SHP77 (cell line): ENCODE measurements at regions not wholly inside any gene's neighbourhood (a gene's known extent, or its start where the extent isn't known, plus 50 kb on each side); places are given as distances from the start of the nearest gene placed in this dataset.

Experiments
- DNase-seq, 2 experiments: peaks; one replicate each; lab custom pipeline; 2025; lab: John Stamatoyannopoulos, UW

DNA sequence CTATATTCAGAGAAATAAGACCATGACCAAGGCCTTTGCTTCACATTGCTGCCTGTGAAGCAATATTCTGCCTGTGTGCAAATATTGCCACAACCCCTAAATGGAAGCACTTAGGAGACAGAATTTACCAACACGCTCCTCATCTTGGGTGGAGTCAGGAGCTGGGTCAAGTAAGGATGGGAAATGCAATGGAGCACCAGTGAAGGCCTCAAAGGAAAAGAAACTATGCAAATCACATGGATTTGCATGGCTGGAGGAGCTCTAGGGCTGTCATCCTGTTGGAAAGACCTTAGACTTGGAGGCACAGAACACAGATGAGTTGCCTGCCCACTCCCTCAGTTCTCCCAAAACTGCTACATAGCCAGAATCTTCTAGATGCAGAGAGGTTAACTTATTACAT lies 435.5 kb downstream of the SIPA1L2 start:
- no peak for DNase-seq

DNA sequence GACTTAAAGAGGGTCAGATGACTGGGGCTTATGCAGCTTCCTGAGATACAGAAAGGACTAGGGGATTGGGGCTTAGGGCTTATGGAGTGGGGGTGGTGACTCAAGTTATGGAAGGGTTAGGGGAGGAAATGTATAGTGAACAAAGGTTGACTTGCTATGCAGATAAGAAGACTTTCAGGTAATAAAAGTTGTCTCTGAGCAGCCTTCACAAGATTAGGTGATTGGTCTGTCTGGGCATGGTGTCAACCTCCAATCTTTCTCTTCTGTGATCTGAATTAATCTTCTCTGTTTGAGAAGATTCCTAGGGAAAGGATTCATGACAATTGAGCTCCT lies 436.5 kb downstream of the SIPA1L2 start:
- no peak for DNase-seq

DNA sequence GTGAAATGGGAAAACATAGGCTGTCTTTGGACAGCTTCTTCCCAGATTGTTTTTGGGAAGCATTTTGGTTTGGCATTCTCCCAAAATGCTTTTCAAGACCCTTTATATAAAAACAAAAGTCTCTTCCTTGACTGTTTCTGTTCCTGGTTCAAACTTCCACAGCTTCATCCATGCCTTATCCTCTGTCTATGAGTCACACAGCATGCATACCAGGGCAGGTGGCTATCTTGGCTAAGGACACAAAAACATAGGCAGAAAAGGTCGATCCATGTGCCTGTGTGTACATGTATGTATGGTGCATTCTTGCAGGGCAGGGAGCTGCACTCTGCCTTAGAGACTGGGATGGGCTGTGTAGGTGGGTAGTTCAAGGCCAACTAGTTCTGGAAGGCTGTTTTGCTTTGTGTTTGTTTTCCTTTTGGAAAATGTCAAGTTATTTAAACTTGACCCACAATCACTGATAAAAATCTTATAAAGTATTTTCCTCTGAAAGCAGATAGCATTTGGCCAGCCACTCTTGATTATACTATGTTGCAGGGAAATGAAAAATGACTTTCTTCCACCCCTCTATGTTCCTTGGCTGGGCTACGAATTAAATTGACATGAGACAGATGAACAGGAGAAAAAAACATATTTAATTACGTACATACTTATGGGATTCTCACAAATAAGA lies 437.0 kb downstream of the SIPA1L2 start:
- DNase-seq = no peak

DNA sequence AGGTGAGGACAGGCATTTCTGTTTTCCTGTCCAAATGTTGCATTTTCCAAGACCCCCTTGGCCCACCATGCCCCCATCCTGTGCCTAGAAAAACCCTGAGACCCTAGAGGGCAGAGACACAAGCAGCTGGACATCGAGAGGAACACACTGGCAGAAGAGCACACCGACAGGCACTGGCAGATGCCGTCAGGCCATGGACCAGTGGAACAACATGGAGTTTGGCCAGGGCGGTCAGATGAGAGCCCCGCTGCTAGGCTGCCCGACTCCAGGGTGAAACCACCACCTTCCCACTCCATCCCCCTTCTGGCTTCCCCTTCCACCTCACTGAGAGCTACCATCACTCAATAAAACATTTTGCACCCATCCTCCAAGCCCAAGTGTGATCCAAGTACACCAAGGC lies 438.4 kb downstream of the SIPA1L2 start:
- DNase-seq = no peak

DNA sequence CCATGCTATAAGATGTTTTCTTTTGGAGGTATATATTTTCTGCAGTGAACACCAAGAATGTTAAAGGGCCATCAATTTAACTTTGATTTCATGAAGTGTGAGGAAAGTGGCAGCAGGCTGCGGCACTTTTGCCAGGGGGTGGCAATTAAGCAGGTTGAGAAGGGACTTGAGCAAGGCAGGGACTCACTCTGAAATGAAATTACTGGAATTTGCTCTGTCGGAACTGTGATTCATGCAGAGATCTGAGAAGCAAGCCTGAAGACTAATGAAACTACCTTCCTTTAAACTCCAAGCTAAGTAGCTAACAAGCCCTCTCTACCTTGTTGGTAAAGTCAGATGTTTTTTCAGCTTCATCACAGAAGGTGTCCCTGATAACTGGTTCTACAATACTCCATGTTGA lies 441.6 kb downstream of the SIPA1L2 start:
- no peak for DNase-seq

DNA sequence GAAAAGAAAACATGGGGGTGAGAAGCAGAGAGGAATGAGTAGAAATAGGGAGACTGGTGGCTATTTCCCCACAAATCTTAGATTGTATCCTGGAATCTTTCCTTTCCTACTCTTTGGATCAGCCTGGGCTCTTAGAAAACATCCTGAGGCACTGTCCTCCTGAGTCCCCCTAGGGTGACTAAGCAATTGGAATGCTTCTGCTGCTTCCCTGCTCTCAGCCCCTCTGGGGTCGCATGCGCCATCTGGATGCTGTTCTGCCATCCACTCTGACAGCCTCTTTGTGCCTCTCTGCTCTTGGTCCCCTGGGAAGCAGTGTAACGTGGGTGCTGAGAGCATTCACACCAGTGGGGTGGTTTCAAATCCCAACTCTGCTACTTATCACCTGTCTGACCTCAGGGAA lies 443.0 kb downstream of the SIPA1L2 start:
- DNase-seq = no peak

DNA sequence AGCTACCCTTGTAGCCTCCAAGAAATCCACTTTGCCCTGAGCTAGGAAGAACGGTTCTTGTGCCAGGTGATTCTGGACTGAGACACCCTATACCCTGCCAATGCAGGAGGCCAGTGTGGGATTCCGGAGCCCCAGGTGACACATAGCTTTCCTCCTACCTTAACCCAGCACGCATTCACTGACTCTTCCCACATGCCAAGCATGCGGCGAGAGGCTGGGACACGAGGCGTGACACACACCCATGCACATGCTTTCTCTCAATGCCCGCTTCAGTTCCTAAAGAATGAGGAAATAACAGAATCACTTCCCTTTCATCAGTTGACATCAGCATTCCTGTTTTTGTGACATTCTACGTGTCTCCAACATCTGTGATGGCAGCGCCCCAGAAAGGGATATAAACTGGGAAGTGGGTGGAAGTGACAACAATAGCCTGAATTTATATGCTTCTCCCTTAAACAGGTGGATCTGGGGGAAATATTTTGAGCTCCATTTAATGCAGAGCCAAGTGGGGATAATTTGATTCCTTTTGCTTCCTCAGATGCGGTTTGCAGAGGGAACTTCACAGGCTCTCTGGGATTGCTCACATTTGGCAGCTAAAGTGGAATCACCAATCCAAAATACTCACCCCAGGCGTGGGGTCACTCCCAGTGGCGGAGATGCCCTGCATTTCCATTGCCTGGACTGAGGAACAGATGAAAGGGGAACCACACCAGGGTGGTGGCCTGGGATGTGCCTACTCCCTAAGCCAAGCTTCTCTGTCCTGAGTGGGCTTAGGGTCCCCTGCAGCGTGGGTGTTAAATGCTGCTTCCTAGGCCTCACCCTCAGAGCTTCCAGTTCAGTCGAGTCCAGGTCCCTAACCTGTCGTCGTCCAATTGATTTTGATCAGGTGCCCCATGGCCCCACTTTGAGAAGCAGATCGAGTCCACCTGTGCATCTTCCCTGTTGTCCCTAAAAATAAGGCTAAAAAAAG lies 445.1 kb downstream of the SIPA1L2 start:
- no peak for DNase-seq

DNA sequence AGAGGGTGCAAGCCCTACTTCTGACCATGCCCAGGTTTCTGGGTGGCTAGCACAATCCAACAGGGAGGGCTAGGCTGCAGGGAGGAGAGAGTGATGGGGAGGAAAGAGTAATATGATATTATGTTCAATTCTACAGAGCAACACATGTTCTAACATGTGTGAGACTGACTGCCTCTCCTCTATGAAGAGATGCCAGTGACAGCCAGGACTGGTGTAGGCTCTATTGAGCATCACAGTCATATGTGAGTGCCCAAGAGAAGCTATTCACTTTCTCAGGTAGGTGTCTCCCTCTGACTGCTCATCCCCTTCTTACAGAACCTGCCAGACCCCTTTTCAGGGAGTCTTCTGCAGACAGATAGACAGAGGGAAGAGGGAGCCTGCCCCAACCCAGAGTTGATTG lies 446.1 kb downstream of the SIPA1L2 start:
- DNase-seq = no peak

DNA sequence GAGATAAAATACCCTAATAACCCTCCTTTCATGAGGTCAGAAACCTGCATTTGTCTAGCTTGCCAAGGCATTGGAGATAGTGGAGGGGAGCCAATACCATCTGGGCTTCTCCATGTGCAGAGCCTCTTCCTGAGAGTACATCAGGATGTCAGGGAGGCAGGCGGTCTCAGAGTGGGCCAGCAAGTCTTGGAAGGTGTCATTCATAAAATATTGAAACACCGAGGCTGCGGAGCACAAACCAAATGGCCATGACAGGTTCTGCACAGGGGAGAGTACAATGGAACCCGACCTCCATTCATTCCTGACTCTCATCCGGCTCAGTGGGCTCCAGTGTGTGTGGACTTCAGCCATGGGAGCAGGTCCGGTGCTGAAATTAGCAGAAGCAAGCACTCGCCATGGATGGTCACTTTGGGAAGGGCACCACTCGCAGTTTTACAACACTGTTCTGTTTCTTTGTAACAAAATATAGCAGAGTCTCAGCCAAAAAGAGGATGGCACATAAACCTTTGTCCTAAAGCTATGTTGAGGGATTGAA lies 446.6 kb downstream of the SIPA1L2 start:
- no peak for DNase-seq

DNA sequence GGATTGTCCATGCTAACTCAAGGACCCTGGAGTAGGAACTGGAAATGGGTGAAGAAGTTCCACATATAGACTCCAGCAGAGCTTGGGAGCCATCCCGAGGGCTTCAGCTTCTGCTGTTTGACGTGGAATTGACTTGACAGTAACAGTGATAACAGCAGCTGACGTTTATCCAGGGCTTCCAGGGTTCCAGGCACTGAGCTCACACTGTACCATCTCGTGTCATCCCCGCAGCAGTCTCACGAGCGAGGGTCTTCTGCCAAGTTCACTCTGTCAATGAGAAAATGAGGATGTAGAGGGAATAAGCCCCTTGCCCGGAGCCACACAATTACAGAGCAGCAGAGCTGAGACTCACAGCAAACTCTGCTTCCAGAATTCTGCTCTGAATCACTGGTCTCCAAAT lies 447.7 kb downstream of the SIPA1L2 start:
- DNase-seq = no peak

DNA sequence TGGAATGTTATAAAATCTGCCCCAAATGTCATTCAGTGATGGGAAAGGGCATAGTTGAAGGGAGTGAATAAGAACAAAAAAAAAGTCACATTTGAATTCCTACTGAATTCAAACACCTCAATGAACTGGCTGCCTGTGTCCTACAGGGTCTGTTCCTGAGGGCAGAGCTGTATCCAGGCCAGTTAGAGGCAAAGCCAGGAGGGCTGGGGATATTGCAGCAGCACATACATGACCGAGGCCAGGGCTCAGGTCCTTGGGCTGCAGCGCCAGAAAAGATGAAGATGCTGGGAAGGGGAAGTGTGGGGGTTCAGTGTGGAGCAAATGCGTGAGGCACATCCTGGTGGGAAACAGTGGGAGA lies 449.2 kb downstream of the SIPA1L2 start:
- no peak for DNase-seq

DNA sequence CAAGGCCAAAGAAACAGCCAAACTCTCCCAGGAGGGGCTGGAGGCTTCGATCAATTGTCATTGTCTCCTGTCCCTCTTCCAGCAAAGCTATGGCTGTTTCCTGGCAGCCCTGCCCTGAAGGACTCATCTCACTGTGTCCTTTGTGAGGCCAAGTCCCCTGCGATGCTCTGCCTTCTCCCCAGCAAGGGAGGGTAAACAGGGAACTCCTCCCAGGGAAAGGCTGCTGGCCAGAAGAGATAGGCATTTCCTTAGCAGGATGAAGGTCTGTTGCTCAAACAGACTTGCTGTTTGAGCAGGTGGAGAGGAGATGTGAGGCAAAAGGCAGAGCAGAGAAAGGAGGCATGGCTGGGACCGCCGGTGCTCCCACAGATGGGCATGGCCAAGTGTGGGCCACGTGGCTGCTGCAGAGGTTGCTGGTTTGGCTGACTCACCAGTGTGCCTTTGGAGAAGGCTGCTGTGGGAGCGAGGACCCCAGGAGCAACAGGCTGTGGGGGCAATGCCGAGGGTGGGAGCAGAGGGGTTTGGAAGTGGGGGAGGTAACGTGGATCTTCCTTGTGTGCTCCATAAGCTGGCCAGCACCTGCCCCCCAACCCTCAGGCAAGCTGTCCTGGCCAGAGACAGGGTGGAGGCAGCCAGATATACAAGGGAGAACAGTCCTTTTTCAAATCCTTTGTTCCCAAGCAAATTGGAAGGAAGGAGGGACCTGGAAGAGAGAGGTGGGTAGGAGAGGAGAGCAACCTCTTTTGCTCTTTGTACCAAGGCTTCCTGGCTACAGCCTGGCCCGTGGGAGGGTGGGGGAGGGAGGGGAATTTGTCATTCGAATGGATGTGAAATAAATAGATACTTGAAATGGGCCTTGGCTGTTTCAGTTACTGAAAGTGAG lies 449.8 kb downstream of the SIPA1L2 start:
- DNase-seq = peak in 1 of 2 experiments; percentile 13

DNA sequence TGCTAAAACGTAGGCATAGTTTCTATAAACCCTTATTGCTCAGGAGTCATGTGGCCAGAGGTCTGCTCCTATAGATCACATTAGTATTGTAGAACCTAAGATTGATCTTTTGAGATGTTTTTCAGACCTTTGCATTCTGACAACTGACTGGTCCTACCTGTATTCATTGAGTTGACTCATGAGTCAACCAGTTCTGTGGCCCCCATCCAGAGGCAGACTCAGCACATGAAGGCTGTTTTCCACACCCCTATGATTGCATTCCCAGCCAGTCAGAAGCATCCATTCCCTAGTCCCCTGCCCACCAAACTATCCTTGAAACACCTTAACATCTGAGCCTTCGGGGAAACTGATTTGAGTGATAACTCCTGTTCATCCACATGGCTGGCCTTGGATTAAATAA lies 451.7 kb downstream of the SIPA1L2 start:
- no peak for DNase-seq

DNA sequence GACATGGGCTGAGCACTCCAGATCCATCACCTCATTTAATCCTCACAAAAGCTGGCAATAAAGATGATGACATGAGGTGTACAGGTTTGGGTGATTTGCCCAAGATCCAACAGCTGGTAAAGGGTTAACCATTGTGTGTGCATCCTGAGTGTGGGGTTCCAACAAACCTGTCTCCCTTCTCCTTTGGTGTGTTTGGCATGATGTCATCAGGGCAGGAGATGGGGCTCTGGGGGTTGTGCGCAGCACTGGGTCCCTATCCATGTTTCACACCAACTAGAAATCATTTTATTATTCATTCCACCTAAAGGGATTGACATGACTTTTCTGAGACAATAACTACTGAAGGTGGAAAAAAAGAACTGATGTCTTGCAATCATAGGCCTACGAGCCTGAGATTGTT lies 452.5 kb downstream of the SIPA1L2 start:
- DNase-seq = no peak

DNA sequence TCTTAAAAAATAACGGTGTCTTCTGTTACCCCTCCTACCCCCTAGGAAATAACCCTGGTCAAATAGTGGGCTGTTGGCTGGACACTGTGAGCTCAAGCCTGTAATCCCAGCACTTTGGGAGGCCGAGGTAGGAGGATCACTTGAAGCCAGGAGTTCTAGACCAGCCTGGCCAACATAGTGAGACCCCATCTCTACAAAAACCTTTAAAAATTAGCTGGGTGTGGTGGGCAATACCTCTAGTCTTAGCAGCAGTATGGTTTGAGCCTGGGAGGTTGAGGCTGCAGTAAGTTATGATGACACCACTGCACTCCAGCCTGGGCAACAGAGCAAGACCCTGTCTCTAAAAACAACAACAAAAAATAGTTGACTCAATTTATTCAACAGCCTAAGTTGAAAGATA lies 453.7 kb downstream of the SIPA1L2 start:
- DNase-seq = no peak

DNA sequence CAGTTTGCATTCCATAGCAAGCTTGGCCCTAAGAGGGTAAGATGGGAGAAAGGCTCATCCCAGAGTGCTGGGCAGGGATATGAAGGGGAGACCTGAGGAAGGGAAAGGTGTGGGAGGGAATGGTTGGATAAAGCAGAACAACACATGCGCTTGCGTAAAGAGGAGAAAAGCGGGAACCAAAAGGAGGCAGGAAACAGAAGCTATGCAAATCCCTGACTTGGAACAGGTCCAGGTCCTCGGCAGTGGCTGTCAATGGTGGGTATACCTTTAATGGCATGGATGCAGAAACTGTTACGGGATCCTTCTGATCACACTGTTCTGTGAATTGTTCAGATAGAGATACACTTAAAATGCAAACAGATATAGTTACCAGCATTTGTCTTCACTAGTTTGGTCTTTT lies 455.6 kb downstream of the SIPA1L2 start:
- DNase-seq = peak; percentile 52 to 70

DNA sequence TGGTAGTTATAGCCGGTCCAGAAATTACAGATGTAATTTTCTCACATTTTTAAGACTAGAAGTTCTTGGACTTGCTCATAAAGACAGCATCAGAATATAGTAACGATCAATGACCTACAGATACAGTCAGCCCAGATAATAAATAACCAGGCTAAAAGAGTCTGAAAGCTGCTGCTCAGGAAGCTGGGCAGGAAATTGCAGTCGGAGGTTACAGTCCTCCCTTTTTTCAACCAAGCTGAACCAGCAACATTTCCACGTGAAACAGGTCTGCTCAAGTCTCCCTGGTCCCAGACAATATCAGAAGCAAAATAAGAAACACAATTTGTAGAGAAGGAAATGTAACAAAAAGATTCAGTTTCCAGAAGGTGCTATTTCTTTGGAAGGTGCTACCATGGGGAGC lies 457.4 kb downstream of the SIPA1L2 start:
- no peak for DNase-seq

DNA sequence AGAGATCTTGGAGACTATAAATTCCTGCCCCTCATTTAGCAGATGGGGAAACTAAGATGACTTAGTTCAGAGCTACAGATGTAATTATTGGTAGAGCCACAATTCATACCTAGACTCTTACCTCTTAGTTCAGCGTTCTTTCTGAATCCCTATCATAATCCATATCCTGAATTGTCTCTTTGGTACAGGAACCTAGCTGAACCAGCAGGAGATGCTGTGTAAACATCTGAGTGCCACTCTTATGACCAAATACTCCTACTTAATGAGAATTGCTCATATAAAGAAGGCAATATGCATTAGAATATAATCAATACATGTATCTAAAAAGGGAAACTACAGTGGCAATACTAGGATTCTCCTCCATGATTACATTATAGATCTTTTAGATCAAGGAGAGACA lies 459.0 kb downstream of the SIPA1L2 start:
- DNase-seq = no peak

DNA sequence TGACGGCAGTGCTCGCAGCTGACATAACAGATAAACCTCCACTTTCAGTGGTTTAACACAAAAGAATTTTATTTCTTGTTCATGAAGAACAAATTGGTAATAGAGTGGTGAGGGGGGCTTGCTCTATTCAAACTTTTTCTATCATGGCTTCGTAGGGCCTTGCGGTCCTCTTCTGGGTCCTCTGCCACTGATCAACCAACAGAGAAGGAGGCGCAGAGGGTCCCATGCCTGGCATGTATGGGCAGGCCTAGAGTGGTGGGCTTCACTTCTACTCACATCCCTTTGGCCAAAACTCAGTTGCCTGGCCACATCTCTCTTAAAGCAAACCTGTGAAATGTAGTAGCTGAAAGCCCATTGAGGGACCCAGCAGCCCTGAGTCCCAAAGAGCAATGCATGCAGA lies 460.5 kb downstream of the SIPA1L2 start:
- DNase-seq = no peak

DNA sequence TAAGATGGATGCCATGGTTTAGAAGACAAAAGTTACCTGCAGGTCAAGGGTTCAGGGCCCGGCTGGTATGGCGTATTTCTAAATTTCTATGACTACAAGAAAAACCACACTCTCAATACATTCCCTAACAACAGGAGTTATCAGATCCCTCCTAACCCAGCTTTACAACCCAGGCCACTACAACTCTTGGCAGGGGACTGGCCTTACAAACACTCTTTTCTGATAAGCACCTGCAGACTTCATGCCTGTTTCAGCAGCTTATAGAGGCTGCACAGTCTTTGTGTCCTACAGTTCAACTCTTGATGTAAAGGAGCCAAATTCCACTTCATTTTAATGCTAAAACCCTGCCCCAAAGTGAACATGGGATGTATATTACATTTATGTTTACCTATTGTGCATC lies 461.4 kb downstream of the SIPA1L2 start:
- DNase-seq = no peak

DNA sequence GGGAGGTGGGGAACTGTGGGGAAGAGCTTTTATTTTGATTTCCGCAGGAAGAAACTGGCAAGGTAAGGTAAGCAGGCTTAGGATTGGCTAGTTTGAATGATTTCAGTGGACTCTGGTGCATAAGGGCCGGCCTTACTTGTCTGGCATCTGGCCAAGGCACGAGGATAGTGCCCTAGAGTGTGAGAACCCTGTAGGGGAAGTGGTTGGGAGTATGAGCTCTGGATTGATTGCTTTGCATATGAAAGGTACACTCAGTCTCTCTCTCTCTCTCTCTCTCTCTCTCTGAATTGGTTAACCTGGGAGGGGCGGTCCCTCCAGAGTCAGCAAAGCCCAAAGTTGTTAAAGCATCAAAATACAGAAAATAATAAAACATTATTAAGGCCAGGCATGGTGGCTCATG lies 463.0 kb downstream of the SIPA1L2 start:
- peak in 1 of 2 experiments; percentile 36 for DNase-seq
